Activated CD4-positive, alpha-beta T cell treated with anti-CD3 and anti-CD28 coated beads, Interleukin-2, amount 50 U/mL, for 24 hours (primary cell): ENCODE measurements at regions not wholly inside any gene's neighbourhood (a gene's known extent, or its start where the extent isn't known, plus 50 kb on each side); places are given as distances from the start of the nearest gene placed in this dataset.

Source experiments
- DNase-seq, 2 donors: peaks; one replicate each; pipeline ENCODE4 v3.0.0-alpha.2; 2020; ENCODE audit warnings: low read depth in 1 of 2, low spot score in 1 of 2

DNA sequence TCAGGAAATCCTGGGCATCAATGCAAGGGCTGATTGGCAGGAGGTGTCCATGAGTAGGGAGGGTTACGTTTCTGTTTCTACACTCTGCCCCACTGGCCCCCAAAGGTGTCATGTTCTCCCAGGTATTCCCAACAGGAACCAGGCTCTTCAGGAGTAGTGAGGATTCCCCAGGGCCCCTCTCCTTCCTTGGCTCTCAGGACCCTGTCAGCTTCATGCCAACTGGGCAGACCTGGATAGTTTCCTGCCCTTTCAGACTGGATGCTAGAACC, 480.6 kb upstream of the HS6ST1 start:
- no peak for DNase-seq

- no peak for DNase-seq
These were observed 481.1 kb upstream of the HS6ST1 start for GRCh38 chr2:128799730-128800129.

DNA sequence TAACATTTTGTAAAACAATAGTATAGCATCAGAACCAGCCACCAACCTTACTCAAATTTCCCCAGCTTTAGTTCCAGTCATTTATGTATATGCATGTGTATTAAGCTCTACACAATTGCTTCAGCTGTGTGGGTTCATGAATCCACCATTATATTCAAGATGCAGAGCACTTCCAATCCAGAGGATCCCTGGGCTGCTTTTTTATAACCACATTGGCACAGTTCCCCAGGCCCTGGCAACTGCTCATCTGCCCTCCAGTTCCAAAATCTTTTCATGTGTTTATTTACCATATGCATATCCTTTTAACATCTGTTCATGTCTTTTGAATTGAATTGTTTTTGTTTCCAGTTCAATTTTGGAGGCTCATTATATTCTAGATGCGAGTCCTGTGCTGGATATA, 482.9 kb upstream of the HS6ST1 start:
- no peak for DNase-seq

- no peak for DNase-seq
These were observed 484.6 kb upstream of the HS6ST1 start for GRCh38 chr2:128803222-128803621.

- no peak for DNase-seq
These were observed 486.6 kb upstream of the HS6ST1 start for GRCh38 chr2:128805237-128805636.

GRCh38 chr2:128805918-128806317, 487.2 kb upstream of the HS6ST1 start:
- DNase-seq = no peak

DNA sequence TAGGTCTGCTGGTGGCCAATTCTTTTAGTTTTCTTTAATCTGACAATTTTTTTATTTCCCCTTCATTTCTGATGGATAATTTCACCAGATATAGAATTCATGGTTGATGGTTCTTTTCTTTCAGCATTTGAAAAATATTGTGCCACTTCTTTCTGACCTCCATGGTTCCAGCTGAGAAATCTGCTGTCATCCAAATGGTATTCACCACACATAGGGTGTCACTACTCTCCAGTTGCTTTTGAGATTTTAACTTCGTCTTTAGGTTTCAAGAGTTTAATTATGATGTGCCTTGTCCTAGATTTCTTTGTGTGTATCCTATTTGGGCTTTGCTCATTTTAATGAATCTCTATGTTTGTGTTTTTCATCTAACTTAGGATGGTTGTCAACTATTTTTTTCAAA, 488.6 kb upstream of the HS6ST1 start:
- no peak for DNase-seq

- DNase-seq = no peak
These were observed 490.0 kb upstream of the HS6ST1 start for GRCh38 chr2:128808462-128809258.

GRCh38 chr2:128809259-128809636, 490.6 kb upstream of the HS6ST1 start:
- no peak for DNase-seq

DNA sequence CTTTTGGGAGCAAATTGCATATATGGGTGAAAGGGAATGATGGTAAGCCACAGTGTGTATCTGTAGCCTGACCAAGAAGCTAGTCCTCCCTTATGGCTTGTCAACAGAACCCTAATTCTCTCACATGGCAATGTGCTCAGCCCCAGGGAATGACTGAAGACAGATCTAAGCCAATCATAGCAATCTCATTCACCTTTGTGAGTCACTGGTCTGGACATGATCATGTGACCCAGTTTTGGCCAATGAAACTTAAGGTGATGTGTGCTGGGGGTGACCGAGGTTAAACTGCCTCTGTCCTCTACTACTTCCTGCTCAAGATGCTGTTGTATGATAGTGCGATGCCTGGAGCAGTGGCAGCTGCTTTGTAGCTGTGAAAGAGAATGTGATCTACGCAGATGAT, 491.2 kb upstream of the HS6ST1 start:
- DNase-seq = no peak

DNA sequence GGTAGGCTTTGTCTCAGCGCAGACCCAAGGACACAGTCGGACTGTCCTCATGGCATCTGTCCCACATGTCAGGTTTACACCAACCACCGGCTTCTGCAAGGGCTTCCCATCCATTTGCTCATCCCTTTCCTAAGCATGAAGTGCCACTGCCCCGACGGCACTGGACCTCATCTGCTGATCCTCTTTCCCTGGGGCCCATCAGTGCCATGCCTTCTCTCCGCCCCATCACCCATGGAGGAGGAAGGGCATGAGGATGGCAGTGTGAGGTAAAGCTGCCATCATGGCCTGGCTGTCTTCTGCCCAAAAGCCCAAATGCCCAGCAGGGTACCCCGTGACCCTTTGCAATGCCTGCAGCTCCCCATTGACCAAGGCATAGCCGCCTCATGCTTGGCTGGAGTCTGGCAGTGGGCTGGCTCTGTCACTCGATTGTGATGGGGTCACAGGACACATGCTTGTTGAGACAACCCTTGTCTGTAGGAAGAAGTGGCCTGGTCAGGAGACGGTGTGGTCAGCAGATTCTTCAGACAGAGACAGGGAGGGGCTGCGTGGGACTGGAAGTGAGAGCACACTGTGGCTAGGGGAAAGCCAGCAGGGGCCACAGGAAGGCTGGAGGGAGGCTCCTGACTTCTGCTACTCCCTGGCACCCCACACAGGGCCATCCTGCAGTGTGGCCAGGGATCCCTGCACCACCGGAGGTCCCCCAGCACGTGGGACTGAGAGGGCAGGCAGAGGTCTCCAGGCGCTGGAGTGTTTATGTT, 493.7 kb upstream of the HS6ST1 start:
- no peak for DNase-seq

DNA sequence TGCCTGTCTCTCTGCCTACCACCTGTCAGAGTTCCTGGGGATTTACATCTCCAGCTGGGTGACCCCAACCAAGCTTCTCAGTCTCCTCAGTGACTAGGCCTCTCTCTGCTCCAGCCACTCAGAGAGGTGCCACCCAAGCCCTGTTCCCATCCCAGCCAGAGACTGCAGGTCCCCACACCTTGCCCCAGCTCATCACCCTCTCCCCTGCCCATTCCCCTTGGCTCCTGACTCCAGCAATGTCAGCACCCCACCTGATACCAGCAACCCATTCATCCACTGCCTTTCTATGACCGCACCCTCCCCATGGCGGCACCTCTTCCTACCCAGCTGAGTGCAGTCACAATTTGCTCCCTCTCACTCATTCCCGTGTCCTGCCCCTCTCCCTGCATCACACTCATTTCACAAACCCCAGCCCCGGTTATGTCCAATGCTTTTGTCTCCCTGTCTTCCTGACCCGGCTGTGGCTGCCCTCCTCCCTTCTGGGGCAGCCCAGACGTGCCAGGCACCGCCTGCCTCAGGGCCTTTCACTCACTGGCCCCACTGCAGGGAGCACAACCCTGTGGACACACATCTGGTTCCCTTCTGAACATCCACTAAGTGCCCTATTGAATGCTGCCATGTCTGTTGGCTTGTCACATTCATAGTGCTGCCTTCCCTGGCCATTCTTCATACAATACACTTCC, 494.8 kb upstream of the HS6ST1 start:
- DNase-seq = no peak

DNA sequence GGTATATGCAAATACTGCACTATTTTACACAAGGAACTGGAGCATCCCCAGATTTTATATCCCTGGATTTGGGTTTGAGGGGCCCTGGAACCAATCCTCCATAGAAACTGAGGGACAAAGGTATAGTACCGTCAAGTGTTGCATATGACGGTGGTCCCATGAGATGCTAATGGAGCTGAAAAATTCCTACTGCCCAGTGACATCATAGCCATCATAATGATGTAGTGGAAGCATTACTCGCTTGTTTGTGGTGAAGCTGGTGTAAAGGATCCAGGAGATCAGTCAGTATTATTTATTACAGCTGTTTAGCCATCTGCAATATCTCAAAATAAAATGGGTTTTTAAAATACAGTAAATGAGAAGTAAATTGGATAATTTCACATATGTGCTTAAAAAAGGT, 496.6 kb upstream of the HS6ST1 start:
- DNase-seq = no peak

GRCh38 chr2:128817171-128817570, 498.5 kb upstream of the HS6ST1 start:
- DNase-seq = no peak

DNA sequence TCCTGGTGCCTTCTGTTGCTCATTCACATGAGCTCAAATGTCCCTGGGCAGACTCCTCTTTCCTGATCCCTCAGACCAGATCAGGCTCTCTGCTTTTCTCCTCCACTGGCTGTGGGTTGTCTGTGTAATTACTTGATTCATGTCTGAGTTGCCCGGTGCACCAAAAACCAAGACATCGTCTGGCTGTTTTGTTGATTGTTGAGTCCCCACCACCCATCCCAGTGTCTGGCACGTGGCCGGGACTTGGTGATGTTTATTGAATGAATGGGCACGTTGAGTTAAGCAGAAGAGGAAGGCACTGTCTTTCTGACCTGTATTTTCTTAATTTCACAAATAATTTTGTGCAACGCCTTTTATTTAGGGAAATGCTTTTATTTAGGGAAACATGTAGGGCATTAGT, 499.1 kb upstream of the HS6ST1 start:
- DNase-seq = no peak

DNA sequence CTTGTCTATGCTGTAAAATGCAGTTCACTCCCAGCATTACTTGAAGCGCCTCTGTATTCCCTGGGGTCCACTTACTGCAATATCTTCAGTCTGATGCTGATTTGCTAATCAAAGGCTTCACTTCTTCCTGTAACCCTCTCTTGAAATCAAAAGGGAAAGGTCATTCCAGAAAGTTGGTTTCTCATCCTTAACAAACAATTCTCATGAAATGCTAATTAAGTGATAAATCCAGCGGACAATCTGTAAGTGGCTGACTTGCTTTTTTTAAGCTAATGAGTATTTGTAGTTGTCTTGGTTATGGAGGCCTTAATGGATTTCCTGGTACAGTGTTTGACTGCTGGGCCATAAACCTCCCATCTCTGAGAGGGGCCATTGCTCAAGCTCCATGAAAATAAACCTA, 499.6 kb upstream of the HS6ST1 start:
- no peak for DNase-seq

DNA sequence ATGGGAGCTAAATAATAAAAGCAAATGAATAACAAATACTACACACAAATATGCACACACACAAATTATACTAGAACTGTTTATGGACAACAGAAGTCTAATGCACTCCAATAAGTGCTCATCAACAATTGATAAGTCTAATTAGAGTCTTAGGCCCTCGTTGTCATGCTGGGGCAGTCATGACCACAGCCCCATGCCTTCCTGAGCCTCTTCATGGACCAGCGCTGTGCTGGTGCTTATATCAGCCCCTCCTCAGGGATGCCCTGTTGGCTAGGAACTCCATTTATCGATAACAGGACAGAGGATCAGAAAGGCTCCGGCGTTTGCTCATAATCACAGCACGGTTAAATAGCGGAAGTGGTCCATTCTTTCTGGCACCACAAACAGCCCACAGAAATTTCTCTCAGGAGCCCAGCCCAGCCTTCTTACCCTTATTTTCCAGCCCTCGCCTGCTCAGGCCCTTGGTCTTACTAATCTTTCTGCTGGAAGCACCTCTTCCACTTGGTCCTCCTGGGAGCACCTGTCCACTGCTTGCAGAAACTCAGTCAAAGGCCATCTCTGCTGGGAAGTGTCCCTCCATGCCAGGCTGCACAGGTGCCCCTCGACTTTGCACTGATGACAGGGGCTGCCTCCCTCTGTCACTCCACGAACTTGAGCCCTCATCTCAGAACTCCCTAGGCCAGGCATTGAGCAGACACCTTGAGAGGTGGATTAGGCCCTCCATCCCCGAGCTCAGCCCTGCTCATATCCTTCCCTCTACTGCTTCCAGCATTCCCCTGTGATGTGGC, 500.2 kb upstream of the HS6ST1 start:
- no peak for DNase-seq

- DNase-seq = no peak
These were observed 501.8 kb upstream of the HS6ST1 start for GRCh38 chr2:128820452-128820851.

DNA sequence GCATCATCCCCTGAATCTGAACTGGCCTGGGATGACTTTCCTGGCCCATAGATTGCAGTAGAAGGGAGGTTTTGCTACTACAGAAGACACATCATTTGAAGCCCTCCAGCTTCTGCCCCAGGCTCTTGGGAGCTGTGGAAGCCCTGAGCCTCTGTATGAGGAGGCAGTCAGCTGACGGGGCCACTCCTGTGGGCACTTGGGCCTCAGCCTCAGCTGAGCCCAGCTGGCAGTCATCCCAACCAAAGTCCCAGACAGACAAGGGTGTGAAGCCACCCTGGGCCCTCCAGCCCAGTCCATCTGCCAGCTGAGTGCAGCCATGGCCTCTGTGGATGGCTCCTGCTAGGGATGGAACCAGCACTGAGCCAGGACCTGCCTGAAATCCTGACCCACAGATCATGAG, 502.3 kb upstream of the HS6ST1 start:
- no peak for DNase-seq

- no peak for DNase-seq
These were observed 514.4 kb upstream of the HS6ST1 start for GRCh38 chr2:128832946-128833663.

DNA sequence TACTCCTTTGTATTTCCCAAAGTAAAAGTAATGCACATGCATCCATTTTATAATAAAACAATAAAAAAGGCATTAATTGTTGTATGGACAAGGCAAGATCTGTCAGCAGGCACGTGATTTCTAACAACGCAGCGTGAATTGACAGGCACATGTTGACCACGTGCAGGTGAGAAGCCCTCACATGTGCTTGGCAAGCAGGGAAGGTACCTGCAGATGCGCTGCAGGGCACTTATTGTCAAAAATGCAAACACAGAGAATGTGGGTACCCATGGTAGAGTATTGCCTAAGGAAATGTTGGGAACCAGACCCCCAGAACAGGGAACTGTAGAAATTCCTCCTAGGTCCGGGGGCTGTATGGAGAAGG, 515.0 kb upstream of the HS6ST1 start:
- DNase-seq = no peak
